NB4 (cell line): ENCODE measurements at regions not wholly inside any gene's neighbourhood (a gene's known extent, or its start where the extent isn't known, plus 50 kb on each side); places are given as distances from the start of the nearest gene placed in this dataset.
A peak's percentile ranks its signal among the peaks of the same experiment; 100 is the strongest.

ENCODE experiments used
- DNase-seq: peaks from one replicate; pipeline ENCODE4 v3.0.0; 2010; ENCODE audit warnings: low read depth
- H3K4me3 ChIP-seq: one replicate; pipeline ENCODE4 v1.5.1; 2011; ENCODE audit warnings: mild to moderate bottlenecking, low read depth, low read length, moderate library complexity
- CTCF ChIP-seq: IDR thresholded peaks from one replicate; pipeline ENCODE4 v1.5.1; 2012; ENCODE audit warnings: low read depth, low read length
- MAX ChIP-seq: IDR thresholded peaks from 2 replicates; pipeline ENCODE4 v1.6.1; 2011; ENCODE audit warnings: low read depth, low read length
- MYC ChIP-seq: IDR thresholded peaks from 2 replicates; pipeline ENCODE4 v1.6.1; 2011; ENCODE audit warnings: low read depth, low read length
- POLR2A ChIP-seq: IDR thresholded peaks from 2 replicates; pipeline ENCODE4 v1.6.1; 2011; ENCODE audit warnings: mild to moderate bottlenecking; ENCODE audit not compliant: insufficient read length; ENCODE audit errors: extremely low read depth

GRCh38 chr14:38012056-38012455 is 195.6 kb upstream of the SSTR1 start:
- H3K4me3 ChIP-seq: no peak overlapping the region
- DNase-seq: no peak
- no peak for TF ChIP-seq CTCF
- TF ChIP-seq MYC: no peak
- TF ChIP-seq MAX: no peak

- H3K4me3 ChIP-seq: no peak overlapping the region
- DNase-seq: peak; percentile 13
- TF ChIP-seq MAX (no peak), CTCF (peak; percentile 41)
Observed at GRCh38 chr14:38016497-38016896, 191.2 kb upstream of the SSTR1 start.

GRCh38 chr14:38021861-38022260 is 185.8 kb upstream of the SSTR1 start:
- H3K4me3 ChIP-seq: no peak overlapping the region
- no peak for DNase-seq
- TF ChIP-seq MYC (no peak), MAX (no peak), CTCF (no peak), POLR2A (no peak)

GRCh38 chr14:38022775-38023174 is 184.9 kb upstream of the SSTR1 start:
- H3K4me3 ChIP-seq: no peak overlapping the region
- TF ChIP-seq CTCF (no peak), MAX (no peak), MYC (no peak), POLR2A (no peak)
- no peak for DNase-seq

GRCh38 chr14:38038171-38038570 is 169.5 kb upstream of the SSTR1 start:
- no peak overlapping the region for H3K4me3 ChIP-seq
- TF ChIP-seq MAX (no peak), CTCF (no peak), MYC (no peak), POLR2A (no peak)
- DNase-seq: no peak

- no peak overlapping the region for H3K4me3 ChIP-seq
- no peak for TF ChIP-seq POLR2A
- no peak for TF ChIP-seq MAX
- no peak for TF ChIP-seq MYC
- no peak for TF ChIP-seq CTCF
- no peak for DNase-seq
Observed at GRCh38 chr14:38038986-38039385, 168.7 kb upstream of the SSTR1 start.
